CD4-positive, alpha-beta T cell treated with Interleukin-1 beta for 1 hour (primary cell): ENCODE measurements at regions not wholly inside any gene's neighbourhood (a gene's known extent, or its start where the extent isn't known, plus 50 kb on each side); places are given as distances from the start of the nearest gene placed in this dataset.

Source experiments
- DNase-seq, 2 donors: peaks; one replicate each; pipeline ENCODE4 v3.0.0-alpha.2; 2020 to 2022

GRCh38 chr7:128145191-128145590 lies 95.9 kb upstream of the LEP start:
- no peak for DNase-seq

- no peak for DNase-seq
Observed at GRCh38 chr7:128146052-128146451, 95.0 kb upstream of the LEP start.

- DNase-seq = no peak
Observed at GRCh38 chr7:128148676-128149075, 92.4 kb upstream of the LEP start.

- DNase-seq = no peak
Observed at GRCh38 chr7:128150223-128150865, 90.7 kb upstream of the LEP start.

- no peak for DNase-seq
Observed at GRCh38 chr7:128151635-128152034, 89.4 kb upstream of the LEP start.

GRCh38 chr7:128152721-128153120 lies 88.4 kb upstream of the LEP start:
- DNase-seq = no peak

- DNase-seq = no peak
Observed at GRCh38 chr7:128153436-128153835, 87.6 kb upstream of the LEP start.

GRCh38 chr7:128154504-128154903 lies 86.6 kb upstream of the LEP start:
- DNase-seq = no peak

- DNase-seq = no peak
Observed at GRCh38 chr7:128155100-128155740, 85.9 kb upstream of the LEP start.

GRCh38 chr7:128157906-128158305 lies 83.2 kb upstream of the LEP start:
- DNase-seq = no peak

GRCh38 chr7:128158370-128158769 lies 82.7 kb upstream of the LEP start:
- DNase-seq = no peak

- DNase-seq = no peak
Observed at GRCh38 chr7:128160296-128160695, 80.8 kb upstream of the LEP start.

- DNase-seq = no peak
Observed at GRCh38 chr7:128161466-128162125, 79.5 kb upstream of the LEP start.

- no peak for DNase-seq
Observed at GRCh38 chr7:128162666-128163065, 78.4 kb upstream of the LEP start.

GRCh38 chr7:128163473-128163872 lies 77.6 kb upstream of the LEP start:
- no peak for DNase-seq

- no peak for DNase-seq
Observed at GRCh38 chr7:128164061-128164954, 76.8 kb upstream of the LEP start.

- no peak for DNase-seq
Observed at GRCh38 chr7:128164955-128165670, 76.0 kb upstream of the LEP start.

- no peak for DNase-seq
Observed at GRCh38 chr7:128165927-128166420, 75.1 kb upstream of the LEP start.

- no peak for DNase-seq
Observed at GRCh38 chr7:128166603-128167041, 74.5 kb upstream of the LEP start.

GRCh38 chr7:128167042-128167701 lies 73.9 kb upstream of the LEP start:
- peak; percentile 8 to 27 for DNase-seq

GRCh38 chr7:128167791-128168666 lies 73.0 kb upstream of the LEP start:
- no peak for DNase-seq
